ENCODE measurements at regions not wholly inside any gene's neighbourhood (a gene's known extent, or its start where the extent isn't known, plus 50 kb on each side); places are given as distances from the start of the nearest gene placed in this dataset.

DNA sequence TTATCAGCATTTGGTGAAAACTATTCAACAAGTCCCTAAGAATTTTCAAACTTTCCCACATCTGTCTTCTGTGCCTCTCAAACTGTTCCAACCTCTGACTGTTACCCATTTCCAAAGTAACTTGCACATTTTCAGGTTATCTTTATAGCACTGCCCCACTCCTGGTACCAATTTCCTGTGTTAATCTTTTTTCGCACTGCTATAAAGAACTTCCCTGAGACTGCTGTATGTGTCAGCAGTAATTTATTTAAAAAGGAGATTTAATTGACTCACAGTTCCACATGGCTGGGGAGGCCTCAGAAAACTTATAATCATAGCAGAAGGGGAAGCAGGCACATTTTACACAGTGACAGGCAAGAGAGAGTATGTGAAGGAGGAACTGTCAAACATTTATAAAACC, 310.9 kb upstream of the SLITRK3 start:
- no peak for TF ChIP-seq POLR2A (IDR thresholded peaks at IDR 0.05; ENCODE audit: low read length)
- no peak for TF ChIP-seq GATA1 (IDR thresholded peaks at IDR 0.05; ENCODE audit: low read depth, low read length)

All from erythroblast (primary cell).